Fibroblast of lung (primary cell): ENCODE measurements at regions not wholly inside any gene's neighbourhood (a gene's known extent, or its start where the extent isn't known, plus 50 kb on each side); places are given as distances from the start of the nearest gene placed in this dataset.

Source experiments
- CTCF ChIP-seq, 2 donors: IDR thresholded peaks in 1 of 2; conservative IDR thresholded peaks in 1 of 2; 1 replicate in 1 of 2; 2 replicates in 1 of 2; pipeline ENCODE4 v1.5.1; 2011 to 2012; ENCODE audit warnings: low read length in 2 of 2, control low read depth in 1 of 2, inconsistent platforms in 1 of 2, low read depth in 1 of 2, mild to moderate bottlenecking in 1 of 2
- EZH2 ChIP-seq: IDR thresholded peaks from 2 replicates; pipeline ENCODE4 v1.5.1; 2012; ENCODE audit warnings: low read length, control low read depth, mild to moderate bottlenecking; ENCODE audit errors: missing control alignments

DNA sequence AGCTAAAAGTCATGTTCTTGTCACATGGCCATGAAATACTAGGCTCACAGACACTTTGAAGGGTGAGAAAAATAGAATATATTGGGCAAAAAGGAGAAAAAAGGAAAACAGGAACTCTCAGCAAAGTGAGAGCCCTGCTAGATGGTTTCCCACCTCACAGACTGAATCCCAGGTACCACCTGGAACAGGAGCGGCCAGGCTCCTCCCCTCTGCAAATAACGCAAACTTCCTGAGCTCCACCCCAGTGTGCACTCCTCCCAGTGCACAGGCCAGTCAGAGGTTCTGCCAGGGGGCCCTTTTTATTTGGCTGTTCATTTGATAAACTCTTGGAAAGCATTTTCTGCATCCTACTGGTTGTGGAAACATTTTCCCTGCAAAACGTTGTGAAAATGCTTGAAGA is 780.4 kb downstream of the TBL1XR1 start:
- TF ChIP-seq CTCF (conservative IDR thresholded peaks at IDR 0.05 in 1 of 2, IDR thresholded peaks at IDR 0.05 in 1 of 2; ENCODE audit: low read depth in 1 of 2, low read length in 2 of 2) (no peak), EZH2 (no peak)
